DOHH2 (cell line): ENCODE measurements at regions not wholly inside any gene's neighbourhood (a gene's known extent, or its start where the extent isn't known, plus 50 kb on each side); places are given as distances from the start of the nearest gene placed in this dataset.

Source experiments
- H3F3A ChIP-seq: fragments of 200-600 bp; sonication (generic), shearing (Covaris generic); 2 replicates; pipeline ENCODE4 v1.6.0; 2016; ENCODE audit warnings: antibody characterized with exemption, mild to moderate bottlenecking; ENCODE audit not compliant: control insufficient read depth, insufficient read depth
- H3K27ac ChIP-seq: fragments of 200-600 bp; sonication (generic); 2 replicates; pipeline ENCODE4 v1.5.1; 2014; ENCODE audit warnings: low read depth, mild to moderate bottlenecking, low read length, moderate library complexity
- H3K27me3 ChIP-seq: fragments of 200-600 bp; sonication (generic); 2 replicates; pipeline ENCODE4 v1.6.1; 2014; ENCODE audit warnings: mild to moderate bottlenecking, low read length, mixed read lengths; ENCODE audit not compliant: control insufficient read depth
- H3K36me3 ChIP-seq: fragments of 200-600 bp; sonication (generic); 2 replicates; pipeline ENCODE4 v1.6.1; 2014; ENCODE audit warnings: mild to moderate bottlenecking, low read length, moderate library complexity, mixed read lengths; ENCODE audit not compliant: control insufficient read depth
- H3K4me1 ChIP-seq: fragments of 200-600 bp; sonication (generic); 2 replicates; pipeline ENCODE4 v1.6.1; 2014; ENCODE audit warnings: mild to moderate bottlenecking, low read length, mixed read lengths; ENCODE audit not compliant: control insufficient read depth
- H3K4me2 ChIP-seq: fragments of 200-600 bp; sonication (generic); 2 replicates; pipeline ENCODE4 v1.6.0; 2014; ENCODE audit warnings: mild to moderate bottlenecking, low read length, moderate library complexity
- H3K4me3 ChIP-seq: fragments of 200-600 bp; sonication (generic); 2 replicates; pipeline ENCODE4 v1.5.1; 2014; ENCODE audit warnings: mild to moderate bottlenecking, low read length, mixed read lengths
- H3K79me2 ChIP-seq: fragments of 200-600 bp; sonication (generic); 2 replicates; pipeline ENCODE4 v1.6.1; 2014; ENCODE audit warnings: mild to moderate bottlenecking, low read length, mixed read lengths; ENCODE audit not compliant: control insufficient read depth
- H3K9me2 ChIP-seq: fragments of 200-600 bp; sonication (generic); replicated peaks from 2 replicates; pipeline ENCODE4 v1.6.1; 2014; ENCODE audit warnings: mild to moderate bottlenecking, low read length, mixed read lengths; ENCODE audit not compliant: control insufficient read depth
- H3K9me3 ChIP-seq: fragments of 200-600 bp; sonication (generic); 2 replicates; pipeline ENCODE4 v1.6.1; 2014; ENCODE audit warnings: antibody characterized with exemption, low read length, mixed read lengths; ENCODE audit not compliant: control insufficient read depth, insufficient read depth
- H4K20me1 ChIP-seq: fragments of 200-600 bp; sonication (generic); 2 replicates; pipeline ENCODE4 v1.6.0; 2014; ENCODE audit warnings: low read depth, mild to moderate bottlenecking, antibody characterized with exemption, low read length, moderate library complexity; ENCODE audit not compliant: control insufficient read depth, insufficient read depth
- EZH2phosphoT487 ChIP-seq: fragments of 200-600 bp; sonication (generic); IDR thresholded peaks from 2 replicates; pipeline ENCODE4 v1.6.1; 2017; ENCODE audit warnings: borderline replicate concordance, mild to moderate bottlenecking, antibody characterized with exemption, low read length, moderate library complexity, mixed read lengths
- TF ChIP-seq, protein P1 (sequence below): fragments of 200-600 bp; sonication (generic); IDR thresholded peaks from one replicate; pipeline ENCODE4 v1.5.1; 2014; ENCODE audit warnings: antibody characterized with exemption, mild to moderate bottlenecking, low read depth, low read length; ENCODE audit not compliant: poor library complexity, severe bottlenecking

- Histone ChIP-seq H3K4me3 (no peak overlapping the region), H3K79me2 (no peaks in the 10 kb centered on the region), H3K4me2 (no peak overlapping the region), H3K27ac (no peak overlapping the region), H3K9me2 (no peaks in the 10 kb centered on the region), H3K9me3 (no peaks in the 10 kb centered on the region), H4K20me1 (no peaks in the 10 kb centered on the region), H3F3A (no peaks in the 10 kb centered on the region), H3K27me3 (no peaks in the 10 kb centered on the region), H3K4me1 (no peaks in the 10 kb centered on the region), H3K36me3 (no peaks in the 10 kb centered on the region)
- TF ChIP-seq, protein P1, sequence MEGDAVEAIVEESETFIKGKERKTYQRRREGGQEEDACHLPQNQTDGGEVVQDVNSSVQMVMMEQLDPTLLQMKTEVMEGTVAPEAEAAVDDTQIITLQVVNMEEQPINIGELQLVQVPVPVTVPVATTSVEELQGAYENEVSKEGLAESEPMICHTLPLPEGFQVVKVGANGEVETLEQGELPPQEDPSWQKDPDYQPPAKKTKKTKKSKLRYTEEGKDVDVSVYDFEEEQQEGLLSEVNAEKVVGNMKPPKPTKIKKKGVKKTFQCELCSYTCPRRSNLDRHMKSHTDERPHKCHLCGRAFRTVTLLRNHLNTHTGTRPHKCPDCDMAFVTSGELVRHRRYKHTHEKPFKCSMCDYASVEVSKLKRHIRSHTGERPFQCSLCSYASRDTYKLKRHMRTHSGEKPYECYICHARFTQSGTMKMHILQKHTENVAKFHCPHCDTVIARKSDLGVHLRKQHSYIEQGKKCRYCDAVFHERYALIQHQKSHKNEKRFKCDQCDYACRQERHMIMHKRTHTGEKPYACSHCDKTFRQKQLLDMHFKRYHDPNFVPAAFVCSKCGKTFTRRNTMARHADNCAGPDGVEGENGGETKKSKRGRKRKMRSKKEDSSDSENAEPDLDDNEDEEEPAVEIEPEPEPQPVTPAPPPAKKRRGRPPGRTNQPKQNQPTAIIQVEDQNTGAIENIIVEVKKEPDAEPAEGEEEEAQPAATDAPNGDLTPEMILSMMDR: no peak
- no peak for TF ChIP-seq EZH2phosphoT487
These were observed 290.1 kb downstream of the SRBD1 start for GRCh38 chr2:45320956-45321355.

DNA sequence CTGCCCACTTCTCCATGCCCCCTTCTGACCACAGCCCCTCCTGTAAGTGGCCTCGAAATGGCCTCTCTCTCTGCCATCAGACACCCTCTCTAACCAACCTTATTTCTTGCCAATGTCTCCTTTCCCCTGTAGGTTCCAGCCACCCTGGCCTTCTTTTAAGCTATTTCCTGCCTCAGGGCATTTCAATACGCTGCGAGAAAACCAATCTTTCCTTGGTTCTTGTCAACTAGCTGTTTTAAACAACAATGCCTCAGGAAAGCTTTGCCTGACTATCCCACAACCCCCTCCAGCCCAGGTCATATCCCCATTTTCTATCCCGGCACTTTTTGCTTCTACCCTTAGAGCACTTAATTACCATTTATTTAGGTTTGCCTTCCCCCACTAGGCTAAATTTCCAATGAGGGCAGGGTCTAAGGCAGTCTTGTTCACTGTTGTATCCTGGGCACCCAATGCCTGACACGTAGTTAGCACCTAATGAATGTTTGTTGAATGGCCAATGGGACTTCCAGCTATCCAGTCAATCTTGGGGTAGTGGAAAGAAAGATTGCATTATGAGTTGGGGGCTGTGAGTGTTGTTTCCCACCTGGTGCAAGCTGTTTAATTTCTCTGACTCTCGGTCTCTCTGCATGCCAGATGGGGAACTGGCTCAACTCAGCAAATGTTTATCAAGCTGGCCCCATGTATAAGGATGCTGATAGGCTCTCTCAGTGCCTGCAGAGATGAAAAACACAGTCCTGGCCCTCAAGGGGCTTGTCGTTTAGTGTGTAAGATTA, 291.2 kb downstream of the SRBD1 start:
- H3K79me2 ChIP-seq: no peaks in the 10 kb centered on the region

DNA sequence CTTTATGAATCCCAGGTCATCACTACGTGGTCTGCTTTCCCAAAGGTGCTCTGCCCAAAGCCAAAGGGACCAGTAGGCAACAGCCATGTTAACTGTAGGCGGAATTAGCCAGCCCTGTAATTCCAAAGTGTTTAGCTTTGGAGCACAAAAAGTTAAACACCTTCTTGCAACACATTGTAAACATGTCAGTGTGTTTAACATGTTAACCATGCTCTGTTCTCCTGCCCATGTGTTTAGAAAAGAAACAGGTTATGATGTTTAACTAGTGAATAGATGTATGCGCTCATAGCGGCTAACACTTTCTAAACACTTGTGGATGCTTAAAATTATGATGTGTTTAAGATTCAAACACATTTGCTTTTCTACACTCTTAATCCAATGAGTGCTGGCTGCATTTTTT, 292.4 kb downstream of the SRBD1 start:
- no peaks in the 10 kb centered on the region for H3K27me3 ChIP-seq
- no peaks in the 10 kb centered on the region for H4K20me1 ChIP-seq
- no peaks in the 10 kb centered on the region for H3K9me2 ChIP-seq
- no peaks in the 10 kb centered on the region for H3K36me3 ChIP-seq
- H3K4me1 ChIP-seq: no peaks in the 10 kb centered on the region
- H3K79me2 ChIP-seq: no peaks in the 10 kb centered on the region
- H3K9me3 ChIP-seq: no peaks in the 10 kb centered on the region
- no peak for TF ChIP-seq EZH2phosphoT487
- TF ChIP-seq, protein P1: no peak
- H3F3A ChIP-seq: no peaks in the 10 kb centered on the region
- no peak overlapping the region for H3K4me2 ChIP-seq
- no peak overlapping the region for H3K4me3 ChIP-seq
- H3K27ac ChIP-seq: no peak overlapping the region

More for the DNA sequence above, 291.2 kb downstream of the SRBD1 start:
- Histone ChIP-seq H3K27ac (no peak overlapping the region), H3K4me2 (no peak overlapping the region), H3K9me2 (no peaks in the 10 kb centered on the region), H3K27me3 (no peaks in the 10 kb centered on the region), H3K36me3 (no peaks in the 10 kb centered on the region), H4K20me1 (no peaks in the 10 kb centered on the region), H3K4me1 (no peaks in the 10 kb centered on the region), H3K9me3 (no peaks in the 10 kb centered on the region), H3K4me3 (no peak overlapping the region), H3F3A (no peaks in the 10 kb centered on the region)
- TF ChIP-seq EZH2phosphoT487: no peak
- TF ChIP-seq, protein P1: no peak
